SK-N-SH treated with all-trans-retinoic acid at 6 μM for 48 hours (cell line): ENCODE measurements at regions not wholly inside any gene's neighbourhood (a gene's known extent, or its start where the extent isn't known, plus 50 kb on each side); places are given as distances from the start of the nearest gene placed in this dataset.

Source experiments
- ATAC-seq: fragments of 200-7000 bp; cut with Tn5 transposase; 3 replicates; pipeline ENCODE4 v1.9.1; 2020; ENCODE audit warnings: mild to moderate bottlenecking, moderate library complexity
- CREB5 ChIP-seq: fragments of 250-450 bp; sonication (Bioruptor Pico); IDR thresholded peaks from 2 replicates; pipeline ENCODE4 v1.5.1; 2020; ENCODE audit warnings: low read depth, mild to moderate bottlenecking, moderate library complexity
- CSDC2 ChIP-seq: fragments of 250-450 bp; sonication (Bioruptor Pico); IDR thresholded peaks from 2 replicates; pipeline ENCODE4 v1.5.0; 2020; ENCODE audit warnings: mild to moderate bottlenecking, moderate library complexity
- CSRNP3 ChIP-seq: fragments of 250-450 bp; sonication (Bioruptor Pico); IDR thresholded peaks from 2 replicates; pipeline ENCODE4 v1.5.1; 2021; ENCODE audit warnings: mild to moderate bottlenecking, moderate library complexity
- ESRRG ChIP-seq: fragments of 250-450 bp; sonication (Bioruptor Pico); IDR thresholded peaks from 2 replicates; pipeline ENCODE4 v1.6.1; 2021; ENCODE audit warnings: mild to moderate bottlenecking
- GLIS3 ChIP-seq: fragments of 250-450 bp; sonication (Bioruptor Pico); IDR thresholded peaks from 2 replicates; pipeline ENCODE4 v1.5.0; 2020; ENCODE audit warnings: mild to moderate bottlenecking, moderate library complexity
- ISL1 ChIP-seq: fragments of 250-450 bp; sonication (Bioruptor Pico); IDR thresholded peaks from 2 replicates; pipeline ENCODE4 v2.1.2; 2022; ENCODE audit warnings: mild to moderate bottlenecking, moderate library complexity
- OSR1 ChIP-seq: fragments of 250-450 bp; sonication (Bioruptor Pico); IDR thresholded peaks from 2 replicates; pipeline ENCODE4 v1.8.0; 2022; ENCODE audit warnings: moderate library complexity, mild to moderate bottlenecking, inconsistent platforms
- PATZ1 ChIP-seq: fragments of 250-450 bp; sonication (Bioruptor Pico); IDR thresholded peaks from 2 replicates; pipeline ENCODE4 v1.8.0; 2020; ENCODE audit warnings: mild to moderate bottlenecking, moderate library complexity, borderline replicate concordance
- PPARA ChIP-seq: fragments of 250-450 bp; sonication (Bioruptor Pico); IDR thresholded peaks from 2 replicates; pipeline ENCODE4 v1.5.0; 2020; ENCODE audit warnings: mild to moderate bottlenecking, borderline replicate concordance
- RARB ChIP-seq: fragments of 250-450 bp; sonication (Bioruptor Pico); IDR thresholded peaks from 2 replicates; pipeline ENCODE4 v1.8.0; 2021; ENCODE audit warnings: mild to moderate bottlenecking, moderate library complexity
- SNAI2 ChIP-seq: fragments of 250-450 bp; sonication (Bioruptor Pico); IDR thresholded peaks from 2 replicates; pipeline ENCODE4 v1.5.0; 2020; ENCODE audit warnings: mild to moderate bottlenecking, moderate library complexity
- TCF4 ChIP-seq: fragments of 250-450 bp; sonication (Bioruptor Pico); IDR thresholded peaks from 2 replicates; pipeline ENCODE4 v1.8.0; 2021; ENCODE audit warnings: mild to moderate bottlenecking, moderate library complexity, borderline replicate concordance
- TOX ChIP-seq: fragments of 250-450 bp; sonication (Bioruptor Pico); IDR thresholded peaks from 2 replicates; pipeline ENCODE4 v1.8.0; 2021; ENCODE audit warnings: mild to moderate bottlenecking, moderate library complexity, borderline replicate concordance
- TSHZ2 ChIP-seq: fragments of 250-450 bp; sonication (Bioruptor Pico); IDR thresholded peaks from 2 replicates; pipeline ENCODE4 v1.5.0; 2020; ENCODE audit warnings: mild to moderate bottlenecking, moderate library complexity
- ZFP3 ChIP-seq: fragments of 250-450 bp; sonication (Bioruptor Pico); IDR thresholded peaks from 2 replicates; pipeline ENCODE4 v1.5.0; 2020; ENCODE audit warnings: mild to moderate bottlenecking, moderate library complexity
- ZFP30 ChIP-seq: fragments of 450-650 bp; formaldehyde crosslinking; IDR thresholded peaks from 2 replicates; pipeline ENCODE4 v1.5.0; 2022; ENCODE audit warnings: mild to moderate bottlenecking, moderate library complexity
- ZNF565 ChIP-seq: fragments of 450-650 bp; formaldehyde crosslinking; conservative IDR thresholded peaks from 2 replicates; pipeline ENCODE4 v1.5.0; 2020; ENCODE audit warnings: low read depth, mild to moderate bottlenecking, moderate library complexity
- ZNF70 ChIP-seq: fragments of 450-650 bp; formaldehyde crosslinking; IDR thresholded peaks from 2 replicates; pipeline ENCODE4 v1.5.0; 2020; ENCODE audit warnings: mild to moderate bottlenecking, moderate library complexity
- ZNF8 ChIP-seq: fragments of 450-650 bp; formaldehyde crosslinking; IDR thresholded peaks from 2 replicates; pipeline ENCODE4 v1.5.0; 2020; ENCODE audit warnings: mild to moderate bottlenecking, moderate library complexity

- no peak for TF ChIP-seq GLIS3 (CRISPR knock-in tag)
- no peak for TF ChIP-seq OSR1
- no peak for TF ChIP-seq ZNF8 (CRISPR knock-in tag)
- TF ChIP-seq ZNF565 (CRISPR knock-in tag), result no peak
- TF ChIP-seq ISL1, result no peak
Observed at GRCh38 chr2:192333642-192334041, 138.9 kb upstream of the TMEFF2 start (continued).

- ATAC-seq, result no peak
- no peak for TF ChIP-seq GLIS3 (CRISPR knock-in tag)
- no peak for TF ChIP-seq PPARA (CRISPR knock-in tag)
- no peak for TF ChIP-seq PATZ1 (CRISPR knock-in tag)
- no peak for TF ChIP-seq RARB (CRISPR knock-in tag)
- no peak for TF ChIP-seq SNAI2 (CRISPR knock-in tag)
- TF ChIP-seq ESRRG (CRISPR knock-in tag), result no peak
- TF ChIP-seq ZFP30 (CRISPR knock-in tag), result no peak
- TF ChIP-seq CREB5 (CRISPR knock-in tag), result no peak
- TF ChIP-seq ZNF565 (CRISPR knock-in tag), result no peak
- no peak for TF ChIP-seq CSDC2 (CRISPR knock-in tag)
- no peak for TF ChIP-seq CSRNP3
- no peak for TF ChIP-seq ZNF8 (CRISPR knock-in tag)
- no peak for TF ChIP-seq ZFP3 (CRISPR knock-in tag)
- TF ChIP-seq OSR1, result no peak
- TF ChIP-seq TCF4 (CRISPR knock-in tag), result no peak
- no peak for TF ChIP-seq TSHZ2
Observed at GRCh38 chr2:192328297-192328696, 133.6 kb upstream of the TMEFF2 start.

GRCh38 chr2:192327576-192327975 lies 132.8 kb upstream of the TMEFF2 start:
- ATAC-seq, result no peak
- no peak for TF ChIP-seq TSHZ2
- TF ChIP-seq, all 23 proteins: peak for 0

GRCh38 chr2:192315543-192315942 lies 120.8 kb upstream of the TMEFF2 start:
- TF ChIP-seq CSDC2 (CRISPR knock-in tag) (no peak), TOX (CRISPR knock-in tag) (no peak), ZNF70 (CRISPR knock-in tag) (no peak), ESRRG (CRISPR knock-in tag) (no peak), ZFP3 (CRISPR knock-in tag) (no peak)
- ATAC-seq, result no peak
